Epithelial cell of prostate (primary cell): ENCODE measurements at regions not wholly inside any gene's neighbourhood (a gene's known extent, or its start where the extent isn't known, plus 50 kb on each side); places are given as distances from the start of the nearest gene placed in this dataset.
A peak's percentile ranks its signal among the peaks of the same experiment; 100 is the strongest.
"Not testable (repeated sequence)": the region's sequence is repeated elsewhere in the genome, so short reads cannot be mapped to it uniquely, and the experiment has no call there.

Experiments used
- DNase-seq: peaks from one replicate; pipeline ENCODE4 v3.0.0-alpha.2; 2011; ENCODE audit warnings: low read depth, low spot score
- H3K27ac ChIP-seq: fragments of 450-650 bp; 2 replicates; pipeline ENCODE4 v1.5.1; 2017; ENCODE audit warnings: mild to moderate bottlenecking

- H3K27ac ChIP-seq, DNase-seq: not testable (repeated sequence)
Observed at GRCh38 chr2:89537862-89538261, 846.4 kb downstream of the RPIA start.

- DNase-seq, H3K27ac ChIP-seq: not testable (repeated sequence)
Observed at GRCh38 chr2:89544110-89544509, 852.6 kb downstream of the RPIA start.

GRCh38 chr2:89579154-89579553, 887.7 kb downstream of the RPIA start:
- not testable (repeated sequence) for H3K27ac ChIP-seq, DNase-seq

- H3K27ac ChIP-seq, DNase-seq: not testable (repeated sequence)
Observed at GRCh38 chr2:89582816-89583215, 891.3 kb downstream of the RPIA start.

- DNase-seq, H3K27ac ChIP-seq: not testable (repeated sequence)
Observed at GRCh38 chr2:89584046-89584445, 892.6 kb downstream of the RPIA start.

GRCh38 chr2:89584868-89585557, 893.5 kb downstream of the RPIA start:
- H3K27ac ChIP-seq, DNase-seq: not testable (repeated sequence)

- DNase-seq, result peak; percentile 5
- not testable (repeated sequence) for H3K27ac ChIP-seq
Observed at GRCh38 chr2:89585558-89585920, 894.1 kb downstream of the RPIA start.

GRCh38 chr2:89599843-89600242, 908.4 kb downstream of the RPIA start:
- H3K27ac ChIP-seq, DNase-seq: not testable (repeated sequence)

GRCh38 chr2:89606514-89606913, 915.0 kb downstream of the RPIA start:
- DNase-seq, H3K27ac ChIP-seq: not testable (repeated sequence)

- not testable (repeated sequence) for DNase-seq, H3K27ac ChIP-seq
Observed at GRCh38 chr2:89610207-89610926, 918.9 kb downstream of the RPIA start.

GRCh38 chr2:89610927-89611515, 919.5 kb downstream of the RPIA start:
- DNase-seq, H3K27ac ChIP-seq: not testable (repeated sequence)

GRCh38 chr2:89611710-89612109, 920.2 kb downstream of the RPIA start:
- not testable (repeated sequence) for H3K27ac ChIP-seq, DNase-seq

GRCh38 chr2:89649268-89649667, 957.8 kb downstream of the RPIA start:
- DNase-seq, H3K27ac ChIP-seq: not testable (repeated sequence)

- H3K27ac ChIP-seq, DNase-seq: not testable (repeated sequence)
Observed at GRCh38 chr2:89679254-89679653, 987.8 kb downstream of the RPIA start.
